Peyer's patch (tissue), 4 donors: ENCODE measurements at regions not wholly inside any gene's neighbourhood (a gene's known extent, or its start where the extent isn't known, plus 50 kb on each side); places are given as distances from the start of the nearest gene placed in this dataset.

ENCODE experiments used
- POLR2A ChIP-seq, 2 donors: fragments of 450-650 bp; IDR thresholded peaks; one replicate each; pipeline ENCODE4 v1.5.1; 2017; ENCODE audit warnings: antibody characterized with exemption in 2 of 2, mild to moderate bottlenecking in 2 of 2, moderate library complexity in 2 of 2
- TF ChIP-seq, protein P1 (sequence below), 6 experiments: fragments of 450-650 bp in 4 of 6; fragments of 200-600 bp in 2 of 6; sonication (generic) in 1 of 6; IDR thresholded peaks; one replicate each; pipeline ENCODE4 v1.5.1; 2017 to 2019; ENCODE audit warnings: antibody characterized with exemption in 6 of 6, mild to moderate bottlenecking in 3 of 6, moderate library complexity in 1 of 6

- TF ChIP-seq, protein P1, sequence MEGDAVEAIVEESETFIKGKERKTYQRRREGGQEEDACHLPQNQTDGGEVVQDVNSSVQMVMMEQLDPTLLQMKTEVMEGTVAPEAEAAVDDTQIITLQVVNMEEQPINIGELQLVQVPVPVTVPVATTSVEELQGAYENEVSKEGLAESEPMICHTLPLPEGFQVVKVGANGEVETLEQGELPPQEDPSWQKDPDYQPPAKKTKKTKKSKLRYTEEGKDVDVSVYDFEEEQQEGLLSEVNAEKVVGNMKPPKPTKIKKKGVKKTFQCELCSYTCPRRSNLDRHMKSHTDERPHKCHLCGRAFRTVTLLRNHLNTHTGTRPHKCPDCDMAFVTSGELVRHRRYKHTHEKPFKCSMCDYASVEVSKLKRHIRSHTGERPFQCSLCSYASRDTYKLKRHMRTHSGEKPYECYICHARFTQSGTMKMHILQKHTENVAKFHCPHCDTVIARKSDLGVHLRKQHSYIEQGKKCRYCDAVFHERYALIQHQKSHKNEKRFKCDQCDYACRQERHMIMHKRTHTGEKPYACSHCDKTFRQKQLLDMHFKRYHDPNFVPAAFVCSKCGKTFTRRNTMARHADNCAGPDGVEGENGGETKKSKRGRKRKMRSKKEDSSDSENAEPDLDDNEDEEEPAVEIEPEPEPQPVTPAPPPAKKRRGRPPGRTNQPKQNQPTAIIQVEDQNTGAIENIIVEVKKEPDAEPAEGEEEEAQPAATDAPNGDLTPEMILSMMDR (IDR thresholded peaks at IDR 0.05): no peak
- TF ChIP-seq POLR2A (IDR thresholded peaks at IDR 0.05): no peak
These were observed 303.5 kb downstream of the TBC1D4 start for GRCh38 chr13:75178436-75178835.
